ENCODE measurements at regions not wholly inside any gene's neighbourhood (a gene's known extent, or its start where the extent isn't known, plus 50 kb on each side); places are given as distances from the start of the nearest gene placed in this dataset.

DNA sequence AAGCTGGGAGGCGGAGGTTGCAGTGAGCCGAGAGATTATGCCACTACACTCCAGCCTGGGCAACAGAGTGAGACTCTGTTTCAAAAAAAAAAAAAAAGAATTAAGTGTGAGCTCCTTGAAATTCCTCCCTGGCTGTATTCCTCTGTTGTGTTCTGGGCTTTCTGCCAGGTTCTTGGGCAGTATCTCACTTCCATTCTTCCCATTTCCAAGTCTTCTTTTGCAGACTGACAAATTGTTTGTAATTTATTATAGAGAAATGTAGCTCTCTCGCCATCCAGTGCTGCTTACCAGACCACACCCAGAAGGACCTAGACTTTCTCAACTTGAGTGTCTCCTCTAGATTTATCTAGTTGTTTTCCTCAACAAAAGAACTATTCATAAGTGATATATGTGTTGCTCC, 105.0 kb upstream of the ADGRL2 start:
- no peak overlapping the region for H3K9ac ChIP-seq (ENCODE audit: low read depth in 1 of 2, low read length in 2 of 2)
- no peaks in the 10 kb centered on the region for H3K4me1 ChIP-seq (ENCODE audit: control insufficient read depth in 4 of 4, insufficient read depth in 4 of 4, low read length in 3 of 4)
- H3K27ac ChIP-seq (ENCODE audit: low read depth in 1 of 2, low read length in 2 of 2), result no peak overlapping the region
- H3K27me3 ChIP-seq (ENCODE audit: control insufficient read depth in 4 of 4, insufficient read depth in 4 of 4, low read length in 3 of 4), result no peaks in the 10 kb centered on the region
- peaks cover 0 to 2% (median 0%) of the 10 kb centered on the region in 4 donors for H3K36me3 ChIP-seq (ENCODE audit: control insufficient read depth in 4 of 4, insufficient read depth in 3 of 4, low read depth in 1 of 4, low read length in 3 of 4)
- TF ChIP-seq, protein P1, sequence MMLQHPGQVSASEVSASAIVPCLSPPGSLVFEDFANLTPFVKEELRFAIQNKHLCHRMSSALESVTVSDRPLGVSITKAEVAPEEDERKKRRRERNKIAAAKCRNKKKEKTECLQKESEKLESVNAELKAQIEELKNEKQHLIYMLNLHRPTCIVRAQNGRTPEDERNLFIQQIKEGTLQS (IDR thresholded peaks at IDR 0.05), result no peak
- peak in 1 of 2 donors; percentile 21 for TF ChIP-seq RAD21 (IDR thresholded peaks at IDR 0.05)
- H3K9me3 ChIP-seq (ENCODE audit: control insufficient read depth in 4 of 4, low read length in 3 of 4), result no peaks in the 10 kb centered on the region
- DNase-seq (ENCODE audit: low spot score), result no peak
- 79% methylated on average over 3 of the region's 3 CpGs for WGBS
- H3K4me3 ChIP-seq (ENCODE audit: low read depth in 1 of 3, low read length in 3 of 3), result no peak overlapping the region

DNA sequence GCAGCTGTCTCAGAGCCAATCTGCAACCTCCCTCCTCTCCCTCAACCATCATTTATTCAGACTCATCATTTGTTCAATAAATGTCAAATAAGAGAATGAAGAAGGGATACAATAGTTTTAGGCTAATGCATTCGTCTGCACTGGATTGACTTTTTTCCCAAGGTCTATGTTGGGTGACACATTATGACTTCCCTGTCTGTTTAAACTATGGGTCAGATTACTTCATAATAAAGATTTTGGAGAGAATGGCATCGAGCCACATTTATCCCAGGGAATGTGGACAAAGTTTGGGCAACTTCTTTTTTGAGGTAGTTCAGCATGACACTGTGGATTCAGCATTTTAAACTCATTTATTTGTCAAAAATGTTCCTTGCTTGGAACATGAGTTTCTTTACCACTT, 107.4 kb upstream of the ADGRL2 start:
- DNase-seq (ENCODE audit: low spot score), result no peak
- no peak overlapping the region for H3K27ac ChIP-seq (ENCODE audit: low read depth in 1 of 2, low read length in 2 of 2)
- H3K4me3 ChIP-seq (ENCODE audit: low read depth in 1 of 3, low read length in 3 of 3), result no peak overlapping the region
- H3K36me3 ChIP-seq (ENCODE audit: control insufficient read depth in 4 of 4, insufficient read depth in 3 of 4, low read depth in 1 of 4, low read length in 3 of 4), result no peaks in the 10 kb centered on the region
- TF ChIP-seq HNF4A (conservative IDR thresholded peaks at IDR 0.05), result no peak
- no peak for TF ChIP-seq SP1 (IDR thresholded peaks at IDR 0.05)
- no peak for TF ChIP-seq RXRA (IDR thresholded peaks at IDR 0.05)
- TF ChIP-seq CTCF (IDR thresholded peaks at IDR 0.05; ENCODE audit: low read depth, low read length, missing input control), result no peak
- TF ChIP-seq EGR1 (IDR thresholded peaks at IDR 0.05; ENCODE audit: low read depth in 2 of 2), result no peak
- TF ChIP-seq NR2F2 (IDR thresholded peaks at IDR 0.05), result no peak
- TF ChIP-seq YY1 (IDR thresholded peaks at IDR 0.05), result no peak
- TF ChIP-seq REST (IDR thresholded peaks at IDR 0.05), result no peak
- TF ChIP-seq FOXA2 (IDR thresholded peaks at IDR 0.05), result no peak
- TF ChIP-seq HNF4G (IDR thresholded peaks at IDR 0.05), result no peak
- TF ChIP-seq, protein P1 (IDR thresholded peaks at IDR 0.05), result no peak
- TF ChIP-seq ZBTB33 (IDR thresholded peaks at IDR 0.05), result no peak
- no peak for TF ChIP-seq JUND (IDR thresholded peaks at IDR 0.05)
- no peak for TF ChIP-seq RAD21 (IDR thresholded peaks at IDR 0.05)
- no peak for TF ChIP-seq GABPA (IDR thresholded peaks at IDR 0.05 in 1 of 2, conservative IDR thresholded peaks at IDR 0.05 in 1 of 2)
- TF ChIP-seq MAX (IDR thresholded peaks at IDR 0.05), result no peak
- no peak for TF ChIP-seq FOXA1 (IDR thresholded peaks at IDR 0.05)
- no peak for TF ChIP-seq TAF1 (conservative IDR thresholded peaks at IDR 0.05)
- 78% methylated on average over 2 of the region's 2 CpGs for WGBS
- no peaks in the 10 kb centered on the region for H3K4me1 ChIP-seq (ENCODE audit: control insufficient read depth in 4 of 4, insufficient read depth in 4 of 4, low read length in 3 of 4)
- H3K9ac ChIP-seq (ENCODE audit: low read depth in 1 of 2, low read length in 2 of 2), result no peak overlapping the region
- H3K9me3 ChIP-seq (ENCODE audit: control insufficient read depth in 4 of 4, low read length in 3 of 4), result no peaks in the 10 kb centered on the region
- H3K27me3 ChIP-seq (ENCODE audit: control insufficient read depth in 4 of 4, insufficient read depth in 4 of 4, low read length in 3 of 4), result no peaks in the 10 kb centered on the region

Measured in liver (tissue), 8 donors.